GM21576 (cell line): ENCODE measurements at regions not wholly inside any gene's neighbourhood (a gene's known extent, or its start where the extent isn't known, plus 50 kb on each side); places are given as distances from the start of the nearest gene placed in this dataset.
A peak's percentile ranks its signal among the peaks of the same experiment; 100 is the strongest.
"Not testable (repeated sequence)": the region's sequence is repeated elsewhere in the genome, so short reads cannot be mapped to it uniquely, and the experiment has no call there.

ENCODE experiments used
- ATAC-seq: cut with Tn5 transposase; IDR thresholded peaks from one replicate; pipeline ENCODE4 v1.9.1; 2021; ENCODE audit warnings: mild to moderate bottlenecking, moderate library complexity; ENCODE audit not compliant: unreplicated experiment

DNA sequence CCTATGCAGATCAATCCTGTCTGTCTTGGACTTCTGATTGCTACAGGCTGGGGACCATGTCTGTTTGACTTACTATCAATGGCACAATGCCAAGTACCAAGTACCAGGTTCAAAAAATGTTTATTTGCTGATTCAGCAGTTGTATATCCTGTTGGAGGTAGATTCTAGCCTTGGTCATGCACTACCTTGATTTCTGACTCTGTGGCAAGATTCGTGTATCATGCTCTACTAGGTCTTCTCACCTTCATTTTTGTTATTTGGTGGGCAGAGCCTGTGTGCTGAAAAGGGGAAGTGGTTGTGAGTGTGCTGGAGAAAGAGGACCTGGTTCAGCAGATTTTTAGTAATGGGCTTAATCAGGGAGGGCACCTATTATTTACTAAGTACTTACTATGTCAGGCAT lies 192.4 kb upstream of the MYLIP start:
- ATAC-seq = peak; percentile 84

DNA sequence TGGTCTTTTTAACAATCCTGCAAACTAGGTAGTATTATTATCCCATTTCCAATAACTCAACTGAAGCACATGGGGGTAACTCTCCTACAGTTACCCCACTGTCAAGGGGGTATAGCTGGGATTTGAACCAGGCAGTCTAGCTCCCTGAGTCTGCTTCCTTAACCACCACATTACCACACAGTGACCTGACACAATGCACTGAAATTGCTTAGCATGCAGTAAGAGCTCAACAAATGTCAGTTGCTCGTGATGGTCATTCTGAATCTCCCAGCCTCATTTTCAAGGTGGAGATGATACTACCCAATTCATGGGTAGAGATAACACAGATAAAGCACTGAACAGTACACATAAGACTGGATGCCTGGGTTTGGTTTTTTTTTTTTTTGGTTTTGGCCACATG lies 193.2 kb upstream of the MYLIP start:
- no peak for ATAC-seq

DNA sequence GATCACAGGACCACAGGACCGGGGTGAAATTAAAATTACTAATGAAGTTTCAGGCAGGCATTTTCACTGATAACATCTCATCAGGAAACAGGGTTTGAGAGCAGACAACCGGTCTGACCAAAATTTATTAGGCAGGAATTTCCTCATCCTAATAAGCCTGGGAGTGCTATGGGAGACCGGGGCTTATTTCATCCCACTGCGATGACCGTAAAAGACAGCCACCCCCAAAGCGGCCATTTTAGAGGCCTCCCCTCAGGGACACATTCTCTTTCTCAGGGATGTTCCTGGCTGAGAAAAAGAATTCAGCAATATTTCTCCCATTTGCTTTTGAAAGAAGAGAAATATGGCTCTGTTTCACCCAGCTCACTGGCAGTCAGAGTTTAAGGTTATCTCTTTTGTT lies 197.2 kb upstream of the MYLIP start:
- not testable (repeated sequence) for ATAC-seq

DNA sequence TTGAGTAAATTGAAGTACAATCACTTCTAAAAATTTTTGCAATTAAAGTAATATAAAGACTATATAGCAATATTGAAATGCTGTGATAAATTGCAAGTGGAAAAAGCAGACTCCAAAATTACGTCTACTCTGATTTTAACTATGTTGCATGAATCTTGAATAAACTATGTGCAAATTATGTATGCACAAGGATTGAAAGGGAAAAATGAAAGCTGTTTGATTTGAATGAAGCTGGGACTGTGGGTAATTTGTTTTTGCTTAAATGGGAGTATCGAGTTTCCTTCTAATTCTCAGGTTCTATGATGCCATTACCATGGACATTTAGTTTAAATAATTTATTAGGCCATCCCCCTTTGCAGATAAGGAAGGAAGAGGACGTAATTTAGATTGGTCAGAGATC lies 198.7 kb upstream of the MYLIP start:
- ATAC-seq = no peak

DNA sequence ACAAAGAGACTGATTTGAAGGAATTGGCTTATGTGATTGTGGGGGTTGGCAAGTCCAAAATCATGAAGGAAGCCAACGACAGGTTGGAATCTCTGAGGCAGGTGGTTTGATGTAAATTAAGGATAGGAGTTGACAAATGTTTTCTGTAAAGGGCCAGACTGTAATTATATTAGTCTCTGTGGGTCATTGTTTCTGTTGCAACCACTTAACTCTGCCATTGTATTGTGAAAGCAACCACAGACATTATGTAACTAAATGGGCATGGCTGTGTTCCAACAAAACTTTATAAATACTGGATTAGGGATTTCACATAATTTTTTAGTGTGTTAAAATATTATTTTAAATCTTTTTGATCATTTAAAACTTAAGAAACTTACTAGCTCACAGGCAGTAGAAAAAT lies 199.2 kb upstream of the MYLIP start:
- ATAC-seq = no peak

DNA sequence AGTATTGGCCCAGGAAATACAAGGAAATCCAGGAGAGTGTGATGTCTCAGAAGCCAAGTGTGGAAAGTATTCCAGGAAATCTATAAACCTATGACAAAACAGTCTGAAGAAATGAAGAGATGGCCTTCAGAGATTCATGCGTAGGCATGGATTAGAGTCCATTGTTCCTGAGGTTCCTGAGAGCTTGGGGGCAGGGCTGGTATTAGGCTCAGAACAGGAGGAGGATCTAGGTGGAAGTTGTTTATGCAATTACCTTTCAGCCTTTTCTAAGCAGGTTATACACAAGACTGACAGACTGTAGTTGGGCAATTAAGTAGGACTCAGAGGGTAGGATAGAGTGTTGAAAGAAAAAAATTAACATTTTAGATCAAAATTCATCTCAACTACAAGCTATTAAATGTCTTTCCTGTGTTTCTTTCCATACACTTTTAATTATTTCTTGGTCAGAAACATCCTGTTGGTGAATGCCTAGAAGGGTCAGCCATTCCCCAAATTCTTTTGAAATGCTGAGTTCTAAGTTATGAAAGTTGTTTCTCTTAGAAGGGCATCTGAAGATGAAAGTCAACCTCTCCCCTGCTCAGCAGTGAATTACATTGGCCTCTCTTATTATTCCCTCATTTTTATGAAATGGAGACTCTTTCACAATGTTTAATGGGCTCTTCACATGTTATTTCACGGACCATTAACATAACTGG lies 201.2 kb upstream of the MYLIP start:
- ATAC-seq = no peak

DNA sequence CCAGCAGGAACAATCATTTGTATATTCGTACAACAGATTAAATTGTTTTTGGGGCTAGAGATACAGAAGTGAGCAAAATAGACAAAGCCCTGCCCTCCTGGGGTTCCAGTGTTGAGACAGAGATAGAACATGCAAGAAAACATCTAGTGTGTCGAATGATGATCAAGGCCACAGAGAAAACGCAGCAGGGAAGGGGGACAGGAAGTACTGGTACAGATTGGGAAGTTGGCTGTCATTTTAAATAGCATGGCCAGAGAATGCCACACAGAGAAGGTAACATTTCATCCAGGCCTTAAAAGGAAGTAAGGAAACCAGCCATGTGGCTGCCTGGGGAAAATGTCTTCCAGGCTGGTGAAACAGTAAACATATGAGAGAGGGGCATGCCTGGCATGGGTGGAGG lies 202.6 kb upstream of the MYLIP start:
- no peak for ATAC-seq

DNA sequence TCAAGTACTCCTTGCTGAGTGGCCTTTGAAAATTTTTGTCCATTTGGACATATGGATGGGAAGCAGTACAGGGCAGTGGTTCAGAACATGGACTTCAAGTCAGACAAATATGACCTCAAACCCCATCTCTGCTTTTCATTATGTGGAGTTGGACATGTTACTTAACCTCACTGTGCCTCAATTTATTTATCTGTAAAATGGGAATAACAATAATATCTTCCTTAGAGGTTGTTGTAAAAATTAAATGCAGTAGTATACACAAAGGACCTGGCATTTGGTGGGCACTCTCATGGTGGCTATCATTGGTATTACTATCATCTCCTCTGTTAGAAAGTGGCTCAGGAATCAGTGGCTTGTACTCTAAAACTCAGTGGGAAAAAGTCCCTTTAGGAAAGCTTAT lies 204.0 kb upstream of the MYLIP start:
- ATAC-seq = no peak

DNA sequence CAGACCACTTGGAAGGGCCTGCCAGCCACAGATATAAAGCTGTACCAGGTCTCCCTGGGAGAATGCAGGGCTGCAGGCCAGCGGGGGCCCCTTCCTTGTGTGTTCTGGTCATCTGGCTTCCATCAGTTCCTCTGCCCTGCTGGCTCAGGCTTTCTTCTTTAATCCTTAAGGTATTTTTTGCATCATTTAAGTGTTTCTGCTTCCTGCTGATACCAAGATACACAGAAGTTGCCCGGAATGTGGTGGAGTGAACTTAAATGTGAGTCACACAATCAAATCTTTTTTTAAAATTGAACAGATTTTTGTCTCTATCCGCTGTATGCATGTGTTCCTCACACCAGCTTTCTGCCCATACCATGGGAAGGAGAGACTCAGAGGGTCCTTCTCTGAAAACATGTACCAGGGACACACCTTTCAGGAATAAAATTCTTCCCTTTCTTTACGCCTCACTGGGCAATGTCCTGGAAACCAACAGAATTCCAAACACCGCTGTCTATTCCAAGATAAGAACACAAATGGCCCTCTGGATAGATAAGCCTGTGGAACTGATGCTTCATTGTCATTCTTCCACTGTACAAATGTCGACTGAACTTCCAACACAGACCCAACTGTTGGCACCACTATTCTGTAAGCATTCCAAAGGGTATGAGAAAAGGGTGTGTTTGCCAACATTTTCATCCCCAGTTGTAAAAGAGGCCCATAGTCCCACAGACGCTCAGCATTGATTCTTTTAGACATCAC lies 206.2 kb upstream of the MYLIP start:
- no peak for ATAC-seq

DNA sequence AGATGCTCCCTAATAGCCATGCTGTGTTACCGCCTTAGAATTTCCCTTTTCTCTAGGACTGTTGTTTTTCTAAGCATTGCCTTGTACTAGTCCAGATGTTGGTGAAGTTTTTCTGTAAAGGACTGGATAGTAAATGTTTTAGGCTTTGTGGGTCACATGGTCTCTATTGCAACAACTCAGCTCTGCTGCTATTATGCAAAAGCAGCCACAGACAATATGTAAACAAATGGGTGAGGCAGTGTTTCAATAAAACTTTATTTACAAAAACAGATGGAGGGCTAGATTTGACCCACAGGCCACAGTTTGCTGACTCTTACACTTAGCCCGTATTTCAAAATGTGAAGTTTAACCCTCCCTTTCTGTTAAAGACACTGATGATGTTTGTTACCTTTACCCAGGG lies 207.6 kb upstream of the MYLIP start:
- no peak for ATAC-seq

DNA sequence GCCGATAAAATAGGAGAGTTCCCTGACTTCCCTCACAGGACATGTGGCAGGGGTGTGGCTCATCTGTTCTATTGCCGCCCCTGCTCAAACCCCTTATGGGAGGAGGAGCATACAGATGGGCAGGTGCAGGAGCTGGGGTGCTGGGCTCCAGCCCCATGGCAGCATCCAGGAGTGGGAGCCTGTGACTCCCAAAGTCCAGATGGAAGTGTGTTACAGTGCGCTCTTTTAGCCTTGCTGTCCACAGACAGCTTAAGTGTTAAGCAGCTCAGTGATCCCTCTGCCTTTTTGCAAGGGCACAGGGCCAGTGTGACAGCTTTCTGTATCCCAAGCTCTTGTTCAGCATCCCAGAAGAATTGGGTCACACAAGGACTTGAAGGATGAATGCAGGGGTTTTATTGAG lies 212.3 kb upstream of the MYLIP start:
- ATAC-seq = no peak

DNA sequence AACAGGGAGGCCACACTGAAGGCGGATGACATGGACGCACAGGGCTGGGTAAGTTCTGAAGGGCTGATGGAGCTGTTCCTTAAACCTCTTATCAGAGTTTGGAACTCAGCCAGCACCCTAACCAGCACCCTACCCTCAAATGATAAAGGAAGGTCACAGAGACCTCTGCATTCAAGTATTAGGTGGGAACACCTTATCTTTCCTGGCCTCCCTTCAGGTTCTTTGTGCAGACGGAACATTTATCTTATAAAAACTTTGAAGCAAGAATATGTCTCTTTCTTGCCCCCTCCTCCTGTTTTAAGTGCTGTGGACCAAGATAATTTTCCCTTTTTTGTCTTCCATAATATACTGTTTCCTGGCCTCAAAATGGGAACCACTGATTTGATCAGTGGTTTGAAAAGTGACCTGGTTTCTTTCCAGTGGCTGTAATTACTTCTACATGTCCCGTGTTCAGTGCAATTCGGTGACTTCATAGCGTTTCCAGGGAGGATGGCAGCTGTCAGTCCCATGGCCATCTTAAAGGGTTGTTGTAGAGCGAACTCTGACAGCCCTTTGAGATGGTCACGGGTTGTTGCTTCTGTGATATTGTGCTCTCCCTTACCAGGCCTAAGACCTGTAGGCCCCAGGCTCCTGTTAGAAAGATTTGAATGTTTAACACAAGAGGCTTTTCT lies 213.2 kb upstream of the MYLIP start:
- ATAC-seq = no peak

DNA sequence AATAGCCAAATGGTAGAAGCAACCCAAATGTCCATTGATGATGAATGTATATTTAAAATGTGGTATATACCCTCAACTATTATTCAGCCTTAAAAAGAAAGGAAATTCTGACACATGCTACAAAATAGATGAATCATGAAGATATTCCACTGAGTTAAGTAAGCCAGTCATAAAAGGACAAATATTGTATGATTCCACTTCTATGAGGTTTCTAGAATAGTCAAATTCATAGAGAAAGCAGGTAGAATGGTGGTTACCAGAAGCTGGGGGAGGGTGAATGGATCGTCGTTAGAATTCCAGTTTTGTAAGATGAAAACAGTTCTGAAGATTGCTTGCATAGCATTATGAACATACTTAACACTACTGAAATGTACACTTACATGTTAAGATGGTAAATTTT lies 214.3 kb upstream of the MYLIP start:
- ATAC-seq = no peak

DNA sequence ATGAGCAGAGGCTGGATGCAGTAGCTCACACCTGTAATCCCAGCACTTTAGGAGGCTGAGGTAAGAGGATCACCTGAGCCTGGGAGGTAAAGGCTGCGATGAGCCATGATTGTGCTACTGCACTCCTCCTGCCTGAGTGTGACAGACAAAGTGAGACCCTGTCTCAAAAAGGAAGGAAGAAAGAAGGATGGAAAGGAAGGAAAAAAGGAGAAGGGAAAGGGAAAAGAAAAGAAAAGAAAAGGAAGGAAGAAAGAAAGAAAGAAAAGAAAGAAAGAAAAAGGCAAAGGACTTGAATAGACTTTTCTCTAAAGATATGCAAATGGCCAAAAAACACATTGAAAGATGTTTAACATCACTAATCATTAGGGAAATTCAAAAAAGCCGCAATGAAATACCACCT lies 215.3 kb upstream of the MYLIP start:
- ATAC-seq = no peak

DNA sequence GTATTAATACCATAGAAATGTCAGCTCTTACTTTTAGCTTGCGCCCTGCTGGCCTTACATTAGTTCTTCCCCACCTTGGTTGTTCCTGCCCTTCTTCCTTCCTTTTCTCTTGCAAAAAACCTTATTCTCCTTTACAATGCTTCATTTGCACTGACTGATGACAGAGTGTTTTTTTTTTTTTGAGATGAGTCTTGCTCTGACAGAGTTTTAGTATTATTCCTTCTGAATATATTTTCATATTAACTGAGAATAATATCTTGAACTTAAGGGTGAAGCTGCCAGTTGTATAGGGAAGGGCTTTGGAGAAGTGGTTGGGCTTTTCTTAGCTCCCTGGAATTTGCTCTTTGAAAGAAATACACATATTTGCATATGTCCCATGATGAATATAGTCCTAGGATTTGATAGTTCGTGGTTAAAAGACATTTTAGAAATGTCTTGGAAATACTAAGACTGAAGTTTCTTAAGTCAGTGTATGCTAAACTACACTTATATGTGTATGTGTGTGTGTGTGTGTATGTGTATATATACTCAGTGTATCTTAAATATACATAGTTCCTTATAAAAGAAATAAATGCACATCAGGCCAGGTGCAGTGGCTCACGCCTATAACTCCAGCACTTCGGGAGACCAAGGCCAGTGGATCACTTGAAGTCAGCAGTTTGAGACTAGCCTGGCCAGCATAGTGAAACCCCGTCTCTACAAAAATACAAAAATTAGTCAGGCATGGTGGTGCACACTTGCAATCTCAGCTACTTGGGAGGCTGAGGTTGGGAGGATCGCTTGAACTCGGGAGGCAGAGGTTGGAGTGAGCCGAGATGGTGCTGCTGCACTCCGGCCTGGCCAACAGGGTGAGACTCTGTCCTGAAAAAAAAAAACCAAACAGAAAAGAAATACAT lies 216.1 kb upstream of the MYLIP start:
- ATAC-seq = no peak

DNA sequence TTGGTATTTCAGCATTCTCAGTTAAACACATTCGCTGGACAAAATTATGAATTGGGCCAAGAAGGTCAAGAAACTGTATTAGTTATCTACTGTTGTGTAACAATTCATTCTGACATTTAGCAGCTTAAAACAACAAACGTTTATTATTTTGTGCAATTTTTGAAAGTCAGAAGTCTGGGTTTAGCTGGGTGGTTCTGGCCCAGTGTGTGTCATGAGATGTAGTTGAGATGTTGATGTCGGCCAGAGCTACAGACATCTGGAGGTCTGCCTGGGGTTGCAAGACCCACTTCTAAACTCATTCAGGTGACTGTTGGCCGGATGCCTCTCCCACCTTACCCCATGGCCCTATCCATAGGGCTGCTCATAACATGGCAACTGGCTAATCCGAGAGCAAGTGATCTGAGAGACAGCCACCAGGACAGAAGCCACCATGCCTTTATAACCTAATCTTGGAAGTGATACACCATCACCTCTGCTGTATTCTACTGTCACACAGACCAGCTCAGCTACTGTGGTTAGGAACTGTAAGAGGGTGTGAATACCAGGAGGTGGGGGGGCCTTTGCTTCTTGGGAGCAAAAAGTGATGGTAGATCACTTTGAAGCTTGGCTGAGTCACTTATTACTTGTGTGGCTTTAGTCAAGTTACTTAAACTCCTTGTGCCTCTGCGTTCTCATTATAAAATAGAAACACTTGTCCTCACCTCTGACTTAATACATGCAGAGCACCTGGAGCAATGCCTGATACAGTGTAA lies 217.0 kb upstream of the MYLIP start:
- no peak for ATAC-seq

DNA sequence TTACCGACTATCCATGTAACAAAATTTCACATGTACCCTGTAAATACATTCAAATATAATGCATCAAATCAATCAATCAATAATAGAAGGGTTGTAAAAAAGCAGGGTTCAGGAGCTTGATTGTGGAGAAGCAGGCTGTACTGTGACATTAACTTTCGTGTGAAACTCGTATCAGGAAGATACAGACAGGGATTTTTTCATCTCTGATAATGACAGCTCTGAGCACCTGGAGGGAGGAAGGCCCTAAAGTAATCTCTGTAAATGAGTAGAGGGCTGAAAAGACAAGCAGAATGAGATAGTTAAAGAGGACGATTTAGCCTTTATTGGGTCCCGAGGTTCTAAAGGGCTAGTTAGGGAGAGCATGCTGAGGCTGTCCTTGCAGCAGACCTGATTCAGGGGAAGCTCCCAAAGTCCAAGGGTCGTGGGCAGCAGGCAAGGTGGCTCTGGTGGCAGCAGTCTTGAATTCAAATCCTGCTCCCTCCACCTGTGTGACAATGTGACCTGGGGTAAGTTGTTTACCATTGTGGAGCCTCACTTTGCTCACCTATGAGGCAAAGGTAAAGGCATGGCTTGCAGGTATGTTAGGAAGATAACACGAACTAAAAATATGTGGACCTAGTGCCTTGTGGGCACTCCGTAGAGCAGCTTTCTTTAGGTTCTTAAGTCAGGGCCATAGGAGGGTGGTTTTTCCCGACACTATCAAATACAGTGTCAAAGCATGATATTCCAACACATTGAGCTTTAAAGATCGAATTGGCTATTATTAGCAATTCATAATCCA lies 219.4 kb upstream of the MYLIP start:
- no peak for ATAC-seq

DNA sequence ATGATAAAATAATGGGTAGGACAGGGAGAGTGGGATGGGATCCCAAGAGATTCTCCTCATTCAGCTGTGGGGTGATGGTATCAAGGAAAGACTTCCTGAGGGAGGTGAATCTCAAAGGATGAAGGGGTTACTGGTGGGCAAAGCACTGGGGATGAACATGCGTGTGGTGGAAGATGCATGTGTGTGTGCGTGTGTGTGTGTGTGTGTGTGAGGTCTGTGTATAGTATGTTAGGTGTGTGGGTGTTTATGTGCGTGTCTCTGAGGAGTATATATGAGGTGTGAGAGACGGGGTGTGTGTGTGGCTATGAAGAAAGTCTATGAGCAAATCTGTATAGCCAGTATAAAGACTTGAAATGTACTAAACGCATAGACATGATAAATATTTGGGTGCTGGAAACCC lies 220.0 kb upstream of the MYLIP start:
- ATAC-seq = no peak

DNA sequence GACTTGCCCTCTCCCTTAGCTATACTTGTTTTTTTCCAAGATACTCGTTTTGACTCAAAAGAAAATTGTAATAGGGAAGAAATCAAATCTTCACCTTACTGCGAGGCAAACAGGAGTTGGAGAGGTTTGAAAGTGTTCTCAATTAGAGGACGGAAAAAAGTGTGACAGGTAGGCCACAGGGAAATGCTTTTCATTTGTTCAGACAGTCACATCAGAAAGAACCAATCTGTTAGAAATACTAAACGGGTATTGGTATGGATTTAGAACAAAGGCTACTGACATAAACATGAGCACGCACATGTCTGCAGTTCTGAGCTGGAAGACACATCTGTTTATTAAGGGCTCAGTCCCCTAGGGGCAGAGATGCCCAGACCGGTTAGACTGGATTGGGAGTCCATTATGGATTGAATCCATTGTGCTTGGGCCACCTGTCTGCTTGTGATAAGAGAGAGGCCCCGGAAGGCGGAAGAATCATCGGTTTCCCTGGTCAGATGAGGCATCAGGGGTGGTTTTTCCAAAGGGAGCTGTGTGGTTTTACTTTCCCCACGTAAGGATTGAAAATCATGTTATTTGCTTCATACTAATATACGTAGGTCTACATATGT lies 220.9 kb upstream of the MYLIP start:
- ATAC-seq = no peak
